HL-60 (cell line): ENCODE measurements at regions not wholly inside any gene's neighbourhood (a gene's known extent, or its start where the extent isn't known, plus 50 kb on each side); places are given as distances from the start of the nearest gene placed in this dataset.

Experiments
- DNase-seq, 2 experiments: peaks; one replicate each; pipeline ENCODE4 v3.0.0-alpha.2; 2010 to 2020; ENCODE audit warnings: low read depth in 1 of 2, low spot score in 1 of 2
- H3K27ac ChIP-seq: fragments of 250-450 bp; sonication (Bioruptor Pico); replicated peaks from 2 replicates; pipeline ENCODE4 v1.5.1; 2020; ENCODE audit warnings: mild to moderate bottlenecking, moderate library complexity
- H3K27me3 ChIP-seq: fragments of 250-450 bp; sonication (Bioruptor Pico); 2 replicates; pipeline ENCODE4 v1.5.1; 2021; ENCODE audit warnings: mild to moderate bottlenecking, moderate library complexity; ENCODE audit not compliant: insufficient read depth, poor library complexity, severe bottlenecking
- H3K4me3 ChIP-seq: replicated peaks from 2 replicates; pipeline ENCODE4 v1.5.1; 2011; ENCODE audit warnings: mild to moderate bottlenecking, control low read depth, low read length; ENCODE audit not compliant: insufficient read depth
- CTCF ChIP-seq: IDR thresholded peaks from one replicate; pipeline ENCODE4 v1.5.1; 2011; ENCODE audit warnings: low read length, control low read depth, inconsistent platforms; ENCODE audit not compliant: insufficient read depth
- GABPA ChIP-seq: IDR thresholded peaks from 2 replicates; pipeline ENCODE4 v1.6.1; 2012; ENCODE audit warnings: low read depth
- POLR2AphosphoS5 ChIP-seq: IDR thresholded peaks from 2 replicates; pipeline ENCODE4 v1.6.1; 2012; ENCODE audit warnings: low read depth
- REST ChIP-seq: IDR thresholded peaks from 2 replicates; pipeline ENCODE4 v1.6.1; 2012; ENCODE audit warnings: low read depth; ENCODE audit not compliant: insufficient replicate concordance
- SPI1 ChIP-seq: IDR thresholded peaks from 2 replicates; pipeline ENCODE4 v1.6.1; 2012; ENCODE audit warnings: low read depth, mild to moderate bottlenecking, borderline replicate concordance

- no peaks in the 10 kb centered on the region for H3K27me3 ChIP-seq
- DNase-seq, result no peak
- H3K27ac ChIP-seq, result no peak overlapping the region
- TF ChIP-seq POLR2AphosphoS5 (no peak), SPI1 (no peak), REST (no peak), GABPA (no peak), CTCF (no peak)
- no peak overlapping the region for H3K4me3 ChIP-seq
Measured at GRCh38 chr2:11026286-11026921, 114.7 kb downstream of the KCNF1 start.

- Histone ChIP-seq H3K27me3 (no peaks in the 10 kb centered on the region), H3K4me3 (no peak overlapping the region), H3K27ac (no peak overlapping the region)
- no peak for DNase-seq
- TF ChIP-seq CTCF (no peak), GABPA (no peak), REST (no peak), POLR2AphosphoS5 (no peak), SPI1 (no peak)
Measured at GRCh38 chr2:11027195-11027594, 115.5 kb downstream of the KCNF1 start.

GRCh38 chr2:11028407-11028916, 116.7 kb downstream of the KCNF1 start:
- DNase-seq, result no peak
- Histone ChIP-seq H3K27ac (no peak overlapping the region), H3K4me3 (no peak overlapping the region), H3K27me3 (no peaks in the 10 kb centered on the region)
- TF ChIP-seq CTCF (no peak), REST (no peak), POLR2AphosphoS5 (no peak), GABPA (no peak), SPI1 (no peak)
